Keratinocyte (primary cell): ENCODE measurements at regions not wholly inside any gene's neighbourhood (a gene's known extent, or its start where the extent isn't known, plus 50 kb on each side); places are given as distances from the start of the nearest gene placed in this dataset.

Source experiments
- EZH2 ChIP-seq: IDR thresholded peaks from one replicate; pipeline ENCODE4 v1.6.1; 2012; ENCODE audit warnings: inconsistent platforms, mild to moderate bottlenecking, low read length, moderate library complexity
- TF ChIP-seq, protein P1 (sequence below), 3 experiments: IDR thresholded peaks in 1 of 3; conservative IDR thresholded peaks in 1 of 3; optimal IDR thresholded peaks in 1 of 3; 2 replicates in 2 of 3; 3 replicates in 1 of 3; pipeline versions ENCODE3 to v1.5.1; 2011; ENCODE audit warnings: low read length in 3 of 3, mild to moderate bottlenecking in 3 of 3, moderate library complexity in 2 of 3, control low read depth in 1 of 3, inconsistent platforms in 1 of 3; ENCODE audit not compliant: insufficient read depth in 2 of 3; ENCODE audit errors: extremely low read depth in 1 of 3

DNA sequence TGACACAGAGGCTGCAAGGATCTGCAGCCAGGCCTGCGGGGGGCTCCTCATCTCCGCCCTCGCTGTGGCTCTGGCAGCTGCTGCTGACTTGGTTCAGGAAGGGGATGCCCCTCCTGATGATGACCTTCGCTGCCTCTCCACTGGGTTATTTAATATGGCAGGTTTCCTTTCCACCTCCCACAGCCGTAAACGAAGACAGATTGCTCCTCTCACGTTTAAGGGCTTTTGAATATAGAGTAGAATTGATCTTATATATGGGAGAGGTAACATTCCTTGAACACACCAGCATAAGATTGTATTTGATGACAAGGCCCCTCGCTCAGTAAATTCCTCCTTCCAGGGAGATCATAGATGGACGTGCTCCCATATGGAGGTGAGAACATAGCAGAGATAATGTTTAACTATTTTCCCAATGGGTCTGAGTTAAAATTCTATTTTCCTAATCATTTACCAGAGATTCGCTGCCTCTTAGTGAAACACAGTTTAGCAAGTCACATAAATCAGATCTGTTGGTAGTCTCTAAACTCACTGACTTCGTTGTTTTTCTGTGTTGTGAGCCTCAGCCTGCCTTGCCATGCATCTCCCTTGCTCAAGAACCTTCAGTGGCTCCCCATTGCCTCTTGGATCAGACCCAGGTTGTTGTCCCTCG, 88.5 kb upstream of the AJAP1 start:
- no peak for TF ChIP-seq EZH2
- TF ChIP-seq, protein P1, sequence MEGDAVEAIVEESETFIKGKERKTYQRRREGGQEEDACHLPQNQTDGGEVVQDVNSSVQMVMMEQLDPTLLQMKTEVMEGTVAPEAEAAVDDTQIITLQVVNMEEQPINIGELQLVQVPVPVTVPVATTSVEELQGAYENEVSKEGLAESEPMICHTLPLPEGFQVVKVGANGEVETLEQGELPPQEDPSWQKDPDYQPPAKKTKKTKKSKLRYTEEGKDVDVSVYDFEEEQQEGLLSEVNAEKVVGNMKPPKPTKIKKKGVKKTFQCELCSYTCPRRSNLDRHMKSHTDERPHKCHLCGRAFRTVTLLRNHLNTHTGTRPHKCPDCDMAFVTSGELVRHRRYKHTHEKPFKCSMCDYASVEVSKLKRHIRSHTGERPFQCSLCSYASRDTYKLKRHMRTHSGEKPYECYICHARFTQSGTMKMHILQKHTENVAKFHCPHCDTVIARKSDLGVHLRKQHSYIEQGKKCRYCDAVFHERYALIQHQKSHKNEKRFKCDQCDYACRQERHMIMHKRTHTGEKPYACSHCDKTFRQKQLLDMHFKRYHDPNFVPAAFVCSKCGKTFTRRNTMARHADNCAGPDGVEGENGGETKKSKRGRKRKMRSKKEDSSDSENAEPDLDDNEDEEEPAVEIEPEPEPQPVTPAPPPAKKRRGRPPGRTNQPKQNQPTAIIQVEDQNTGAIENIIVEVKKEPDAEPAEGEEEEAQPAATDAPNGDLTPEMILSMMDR (optimal IDR thresholded peaks at IDR 0.05 in 1 of 3, IDR thresholded peaks at IDR 0.05 in 1 of 3, conservative IDR thresholded peaks at IDR 0.05 in 1 of 3; ENCODE audit: extremely low read depth in 1 of 3, insufficient read depth in 2 of 3, low read length in 3 of 3): no peak
